Peyer's patch (tissue), 4 donors: ENCODE measurements at regions not wholly inside any gene's neighbourhood (a gene's known extent, or its start where the extent isn't known, plus 50 kb on each side); places are given as distances from the start of the nearest gene placed in this dataset.

Source experiments
- DNase-seq, 3 donors: peaks; one replicate each; pipeline ENCODE4 v3.0.0-alpha.2; 2017 to 2019
- H3K27ac ChIP-seq, 4 donors: fragments of 200-600 bp; sonication (generic); one replicate each; pipeline ENCODE4 v1.5.1; 2016 to 2019
- H3K27me3 ChIP-seq, 2 donors: fragments of 200-600 bp; sonication (generic); one replicate each; pipeline ENCODE4 v1.5.1; 2019
- H3K36me3 ChIP-seq, 3 donors: fragments of 200-600 bp; sonication (generic); one replicate each; pipeline ENCODE4 v1.5.1; 2016 to 2019
- H3K4me1 ChIP-seq, 4 donors: fragments of 200-600 bp; sonication (generic); one replicate each; pipeline ENCODE4 v1.5.1; 2016 to 2019
- H3K4me3 ChIP-seq, 4 donors: fragments of 200-600 bp; sonication (generic); 1 replicate in 3 of 4; 2 replicates in 1 of 4; pipeline ENCODE4 v1.5.1; 2016 to 2019; ENCODE audit warnings: mild to moderate bottlenecking in 1 of 4
- H3K9me3 ChIP-seq, 4 donors: fragments of 200-600 bp; sonication (generic); one replicate each; pipeline ENCODE4 v1.5.1; 2016 to 2019; ENCODE audit warnings: mild to moderate bottlenecking in 1 of 4
- POLR2A ChIP-seq, 2 donors: fragments of 450-650 bp; IDR thresholded peaks; one replicate each; pipeline ENCODE4 v1.5.1; 2017; ENCODE audit warnings: antibody characterized with exemption in 2 of 2, mild to moderate bottlenecking in 2 of 2, moderate library complexity in 2 of 2
- TF ChIP-seq, protein P1 (sequence below), 6 experiments: fragments of 450-650 bp in 4 of 6; fragments of 200-600 bp in 2 of 6; sonication (generic) in 1 of 6; IDR thresholded peaks; one replicate each; pipeline ENCODE4 v1.5.1; 2017 to 2019; ENCODE audit warnings: antibody characterized with exemption in 6 of 6, mild to moderate bottlenecking in 3 of 6, moderate library complexity in 1 of 6

DNA sequence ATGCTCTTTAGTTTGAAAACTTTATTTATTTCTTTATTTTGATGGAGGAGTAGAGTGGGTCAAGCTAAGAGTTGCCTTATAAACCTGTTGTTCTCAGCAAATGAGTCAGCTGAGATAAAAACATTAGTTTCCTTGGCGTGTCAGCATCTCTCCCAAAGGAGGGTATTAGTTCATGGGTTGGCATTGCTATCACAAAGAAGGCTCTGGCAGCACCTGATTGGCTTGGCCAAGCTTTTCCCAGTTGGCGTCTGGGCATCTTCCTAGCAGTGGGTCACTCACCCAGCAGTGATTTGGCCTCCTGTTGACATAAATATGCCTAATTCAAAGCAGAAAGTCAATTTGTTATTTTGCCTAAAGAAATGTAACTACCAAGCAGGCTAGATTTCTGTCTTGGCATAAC lies 200.7 kb upstream of the TNP1 start:
- DNase-seq, result no peak
- no peak overlapping the region for H3K4me3 ChIP-seq
- no peak overlapping the region for H3K27ac ChIP-seq
- no peaks in the 10 kb centered on the region for H3K4me1 ChIP-seq
- no peak for TF ChIP-seq POLR2A (IDR thresholded peaks at IDR 0.05)
- TF ChIP-seq, protein P1, sequence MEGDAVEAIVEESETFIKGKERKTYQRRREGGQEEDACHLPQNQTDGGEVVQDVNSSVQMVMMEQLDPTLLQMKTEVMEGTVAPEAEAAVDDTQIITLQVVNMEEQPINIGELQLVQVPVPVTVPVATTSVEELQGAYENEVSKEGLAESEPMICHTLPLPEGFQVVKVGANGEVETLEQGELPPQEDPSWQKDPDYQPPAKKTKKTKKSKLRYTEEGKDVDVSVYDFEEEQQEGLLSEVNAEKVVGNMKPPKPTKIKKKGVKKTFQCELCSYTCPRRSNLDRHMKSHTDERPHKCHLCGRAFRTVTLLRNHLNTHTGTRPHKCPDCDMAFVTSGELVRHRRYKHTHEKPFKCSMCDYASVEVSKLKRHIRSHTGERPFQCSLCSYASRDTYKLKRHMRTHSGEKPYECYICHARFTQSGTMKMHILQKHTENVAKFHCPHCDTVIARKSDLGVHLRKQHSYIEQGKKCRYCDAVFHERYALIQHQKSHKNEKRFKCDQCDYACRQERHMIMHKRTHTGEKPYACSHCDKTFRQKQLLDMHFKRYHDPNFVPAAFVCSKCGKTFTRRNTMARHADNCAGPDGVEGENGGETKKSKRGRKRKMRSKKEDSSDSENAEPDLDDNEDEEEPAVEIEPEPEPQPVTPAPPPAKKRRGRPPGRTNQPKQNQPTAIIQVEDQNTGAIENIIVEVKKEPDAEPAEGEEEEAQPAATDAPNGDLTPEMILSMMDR (IDR thresholded peaks at IDR 0.05), result no peak
- no peaks in the 10 kb centered on the region for H3K36me3 ChIP-seq
- H3K27me3 ChIP-seq, result no peaks in the 10 kb centered on the region
- no peaks in the 10 kb centered on the region for H3K9me3 ChIP-seq

DNA sequence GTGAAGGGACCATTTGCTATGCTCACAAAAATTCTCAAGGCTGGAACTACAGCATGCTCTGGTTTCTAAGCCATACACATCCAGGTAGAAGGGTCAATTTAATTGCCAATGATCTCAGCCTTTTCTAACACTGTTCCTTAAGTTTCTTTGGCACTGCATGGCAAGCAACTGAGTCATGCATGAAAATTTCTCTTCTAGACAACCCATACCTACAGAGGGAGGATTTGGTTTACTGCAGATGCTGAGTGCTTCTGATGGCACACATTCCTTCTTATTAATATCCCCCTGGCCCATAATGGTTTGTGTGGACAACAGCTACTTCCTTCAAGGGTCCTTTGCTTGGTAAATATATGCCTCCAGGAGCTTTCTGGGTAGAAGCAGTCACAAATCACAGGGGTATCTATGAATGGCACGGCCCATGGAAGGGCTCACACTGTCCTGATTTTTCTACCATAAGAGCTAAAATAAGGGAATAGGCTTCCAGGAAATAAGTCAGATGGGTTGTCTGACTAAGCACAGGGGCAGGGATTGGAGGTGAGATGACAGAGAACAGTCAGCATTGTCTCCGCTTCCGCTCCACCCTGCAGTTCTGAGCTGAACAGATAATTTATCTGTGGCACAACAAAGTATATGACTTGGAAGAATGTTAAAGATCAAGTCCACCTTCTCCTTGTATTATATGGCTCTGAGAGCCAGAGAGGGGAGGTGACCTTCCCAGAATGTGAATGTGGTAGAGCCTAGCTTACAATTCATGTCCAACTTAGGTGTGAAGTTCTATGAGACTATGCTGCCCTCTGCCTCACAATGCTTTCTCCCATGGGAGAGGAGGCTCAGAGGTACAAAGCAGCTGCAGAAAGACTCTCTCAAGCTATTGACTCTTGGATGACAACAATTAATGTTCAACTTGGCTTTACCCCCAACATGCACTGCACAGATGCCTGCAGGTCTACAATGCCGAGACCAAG lies 199.2 kb upstream of the TNP1 start:
- no peak for DNase-seq
- no peak overlapping the region for H3K27ac ChIP-seq
- no peak overlapping the region for H3K4me3 ChIP-seq
- no peak for TF ChIP-seq POLR2A (IDR thresholded peaks at IDR 0.05)
- TF ChIP-seq, protein P1 (IDR thresholded peaks at IDR 0.05), result no peak
- no peaks in the 10 kb centered on the region for H3K36me3 ChIP-seq
- no peaks in the 10 kb centered on the region for H3K9me3 ChIP-seq
- no peaks in the 10 kb centered on the region for H3K27me3 ChIP-seq
- no peaks in the 10 kb centered on the region for H3K4me1 ChIP-seq

GRCh38 chr2:217057773-217058172 lies 197.9 kb upstream of the TNP1 start:
- Histone ChIP-seq H3K4me3 (no peak overlapping the region), H3K27me3 (no peaks in the 10 kb centered on the region), H3K27ac (no peak overlapping the region), H3K9me3 (no peaks in the 10 kb centered on the region), H3K4me1 (no peaks in the 10 kb centered on the region), H3K36me3 (no peaks in the 10 kb centered on the region)
- DNase-seq, result no peak
- no peak for TF ChIP-seq POLR2A (IDR thresholded peaks at IDR 0.05)
- TF ChIP-seq, protein P1 (IDR thresholded peaks at IDR 0.05), result no peak

DNA sequence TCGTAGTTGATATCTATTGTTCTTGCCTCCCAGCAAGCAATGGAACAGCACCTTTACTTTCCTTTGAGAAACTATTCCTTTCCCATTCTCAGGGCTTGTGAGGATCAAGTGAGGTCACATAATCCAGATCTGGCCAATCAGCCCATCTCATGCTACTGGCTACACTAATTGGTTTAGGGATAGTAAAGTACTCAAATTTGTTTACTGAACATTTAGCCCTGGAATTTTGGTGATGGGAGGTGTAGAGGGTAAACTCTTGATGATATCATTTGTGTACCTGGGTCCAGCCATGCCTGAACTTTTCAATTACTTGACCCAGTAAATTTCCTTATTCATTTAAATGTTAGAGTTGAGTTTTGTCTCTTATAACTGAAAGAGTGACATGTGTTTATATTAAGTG lies 195.8 kb upstream of the TNP1 start:
- DNase-seq, result no peak
- Histone ChIP-seq H3K9me3 (no peaks in the 10 kb centered on the region), H3K4me1 (no peaks in the 10 kb centered on the region), H3K27me3 (no peaks in the 10 kb centered on the region), H3K4me3 (no peak overlapping the region), H3K36me3 (no peaks in the 10 kb centered on the region), H3K27ac (no peak overlapping the region)
- TF ChIP-seq POLR2A (IDR thresholded peaks at IDR 0.05), result no peak
- TF ChIP-seq, protein P1 (IDR thresholded peaks at IDR 0.05), result no peak

- Histone ChIP-seq H3K9me3 (no peaks in the 10 kb centered on the region), H3K4me1 (no peaks in the 10 kb centered on the region), H3K27me3 (no peaks in the 10 kb centered on the region), H3K36me3 (no peaks in the 10 kb centered on the region), H3K27ac (no peak overlapping the region), H3K4me3 (no peak overlapping the region)
- no peak for TF ChIP-seq POLR2A (IDR thresholded peaks at IDR 0.05)
- TF ChIP-seq, protein P1 (IDR thresholded peaks at IDR 0.05), result no peak
- DNase-seq, result no peak
Observed at GRCh38 chr2:217054791-217055190, 194.9 kb upstream of the TNP1 start.
